ENCODE measurements at regions not wholly inside any gene's neighbourhood (a gene's known extent, or its start where the extent isn't known, plus 50 kb on each side); places are given as distances from the start of the nearest gene placed in this dataset.

DNA sequence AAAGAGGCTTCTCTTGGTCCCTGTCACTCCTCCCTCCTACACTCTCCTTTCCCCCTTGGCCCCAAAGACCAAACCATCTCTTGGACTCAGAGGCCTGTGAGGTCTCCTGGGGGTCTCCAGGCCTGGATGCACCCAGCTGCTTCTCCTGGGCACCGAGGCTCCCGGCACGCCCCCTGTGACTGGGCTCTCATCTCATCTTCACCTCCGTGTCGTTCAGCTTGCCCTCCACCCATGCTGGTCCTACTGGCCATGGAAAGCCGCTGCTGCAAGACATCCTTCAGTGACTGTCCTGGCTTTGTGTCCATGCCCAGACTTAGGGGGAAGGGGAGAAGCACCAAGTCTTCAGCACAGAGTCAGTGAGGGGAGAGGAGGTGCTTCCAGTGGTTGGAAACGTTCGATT lies 141.4 kb upstream of the RET start:
- H3K36me3 ChIP-seq (ENCODE audit: control insufficient read depth in 2 of 3, insufficient read depth in 3 of 3, low read length in 3 of 3) = no peaks in the 10 kb centered on the region
- Mint-ChIP-seq H3K27me3 (peaks cover 5 to 34% (median 20%) of the 10 kb centered on the region in 5 donors), H3K36me3 (no peaks in the 10 kb centered on the region), H3K9me3 (no peaks in the 10 kb centered on the region), H3K4me3 (peak overlapping the region in 3 of 10 donors; percentile 5 to 21 (median 14)), H3K27ac (peak overlapping the region in 5 of 9 donors; percentile 25 to 95 (median 86)), H3K4me1 (peaks cover 9 to 25% (median 19%) of the 10 kb centered on the region in 7 donors)
- peaks cover 0 to 12% of the 10 kb centered on the region in 2 donors for H3K4me1 ChIP-seq (ENCODE audit: control insufficient read depth in 2 of 2, insufficient read depth in 2 of 2, low read length in 2 of 2)
- no peak for DNase-seq
- intact Hi-C loops (cut with micrococcal nuclease) = loop anchor here in 1 of 2 donors (2.0 kb wide), 1 partner anchor 383 kb away; no protein-coding TSS in a partner anchor
- H3K4me3 ChIP-seq (ENCODE audit: low read length) = no peak overlapping the region
- no peak for ATAC-seq
- POLR2A ChIA-PET = no interaction called here
- no peak overlapping the region for H3K27ac ChIP-seq (ENCODE audit: low read depth, low read length)
- CTCF ChIA-PET = no interaction called here
- no peaks in the 10 kb centered on the region for H3K9me3 ChIP-seq (ENCODE audit: control insufficient read depth in 2 of 3, low read length in 3 of 3)
- H3K27me3 ChIP-seq (ENCODE audit: control insufficient read depth in 2 of 2, insufficient read depth in 2 of 2, low read length in 2 of 2) = no peaks in the 10 kb centered on the region

- no peaks in the 10 kb centered on the region for H3K27me3 ChIP-seq (ENCODE audit: control insufficient read depth in 2 of 2, insufficient read depth in 2 of 2, low read length in 2 of 2)
- intact Hi-C loops (cut with micrococcal nuclease) = no loop called here
- H3K27ac ChIP-seq (ENCODE audit: low read depth, low read length) = no peak overlapping the region
- peaks cover 9 to 25% (median 19%) of the 10 kb centered on the region in 7 donors for H3K4me1 Mint-ChIP-seq
- H3K4me3 Mint-ChIP-seq = no peak overlapping the region
- H3K9me3 ChIP-seq (ENCODE audit: control insufficient read depth in 2 of 3, low read length in 3 of 3) = no peaks in the 10 kb centered on the region
- H3K36me3 Mint-ChIP-seq = no peaks in the 10 kb centered on the region
- ATAC-seq = no peak
- H3K27me3 Mint-ChIP-seq = peaks cover 0 to 32% (median 15%) of the 10 kb centered on the region in 5 donors
- CTCF ChIA-PET = no interaction called here
- no peak for DNase-seq
- peak overlapping the region in 2 of 9 donors; percentile 49 to 74 for H3K27ac Mint-ChIP-seq
- H3K4me3 ChIP-seq (ENCODE audit: low read length) = no peak overlapping the region
- no peaks in the 10 kb centered on the region for H3K36me3 ChIP-seq (ENCODE audit: control insufficient read depth in 2 of 3, insufficient read depth in 3 of 3, low read length in 3 of 3)
- H3K9me3 Mint-ChIP-seq = no peaks in the 10 kb centered on the region
- POLR2A ChIA-PET = no interaction called here
- H3K4me1 ChIP-seq (ENCODE audit: control insufficient read depth in 2 of 2, insufficient read depth in 2 of 2, low read length in 2 of 2) = peaks cover 0 to 12% of the 10 kb centered on the region in 2 donors
These were observed 140.3 kb upstream of the RET start for GRCh38 chr10:42936580-42936979.

DNA sequence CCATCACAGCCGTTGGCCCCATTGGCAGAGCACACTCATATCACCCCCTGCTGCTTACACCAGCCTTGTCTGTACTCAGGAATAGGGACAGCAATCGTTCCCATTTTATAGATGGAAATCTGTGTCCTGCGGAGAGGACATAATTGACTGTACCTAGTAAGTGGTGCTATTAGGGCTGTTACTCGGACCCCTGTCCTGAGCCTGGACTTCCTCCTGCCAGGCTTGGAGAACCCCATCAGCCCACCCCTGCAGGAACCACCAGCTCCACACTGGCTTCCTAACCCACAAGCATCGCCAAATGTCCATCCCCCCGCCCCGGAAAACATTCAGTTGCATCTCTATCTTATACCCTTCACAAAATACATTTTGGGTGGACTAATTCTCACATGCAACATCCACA lies 139.8 kb upstream of the RET start:
- Histone ChIP-seq H3K36me3 (ENCODE audit: control insufficient read depth in 2 of 3, insufficient read depth in 3 of 3, low read length in 3 of 3) (no peaks in the 10 kb centered on the region), H3K27ac (ENCODE audit: low read depth, low read length) (no peak overlapping the region), H3K9me3 (ENCODE audit: control insufficient read depth in 2 of 3, low read length in 3 of 3) (no peaks in the 10 kb centered on the region), H3K4me1 (ENCODE audit: control insufficient read depth in 2 of 2, insufficient read depth in 2 of 2, low read length in 2 of 2) (peaks cover 0 to 10% of the 10 kb centered on the region in 2 donors), H3K27me3 (ENCODE audit: control insufficient read depth in 2 of 2, insufficient read depth in 2 of 2, low read length in 2 of 2) (no peaks in the 10 kb centered on the region), H3K4me3 (ENCODE audit: low read length) (no peak overlapping the region)
- Mint-ChIP-seq H3K27ac (no peak overlapping the region), H3K9me3 (no peaks in the 10 kb centered on the region), H3K4me3 (no peak overlapping the region), H3K4me1 (peaks cover 9 to 25% (median 19%) of the 10 kb centered on the region in 7 donors), H3K27me3 (peaks cover 0 to 28% (median 15%) of the 10 kb centered on the region in 5 donors), H3K36me3 (no peaks in the 10 kb centered on the region)
- ChIA-PET CTCF (no interaction called here), POLR2A (no interaction called here)
- intact Hi-C loops (cut with micrococcal nuclease) = no loop called here
- DNase-seq (no peak), ATAC-seq (no peak)

DNA sequence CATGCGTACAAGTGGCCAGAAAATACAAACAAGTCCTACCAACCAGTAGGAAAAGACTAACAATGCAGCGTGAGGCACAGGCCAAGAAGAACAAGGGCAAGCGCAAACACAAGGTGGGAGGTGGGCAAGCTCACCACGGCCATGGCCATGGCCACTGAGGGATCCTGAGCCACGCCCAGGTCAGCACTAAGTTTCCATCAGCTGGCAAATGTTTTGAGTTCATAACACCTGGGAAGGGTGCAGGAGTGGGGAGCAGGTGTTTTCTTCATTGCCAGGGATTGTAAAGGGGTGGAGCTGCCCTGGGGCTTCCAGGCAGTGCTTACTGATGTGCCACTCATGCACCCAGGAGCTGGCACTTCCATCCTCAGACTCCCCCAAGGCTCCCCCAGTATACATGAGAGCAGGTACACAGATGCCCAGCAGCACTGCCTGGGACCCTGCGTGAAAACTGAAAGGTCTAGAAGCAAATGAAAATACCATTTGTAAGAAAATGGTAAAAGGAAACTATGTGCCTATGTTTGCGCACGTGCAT lies 139.2 kb upstream of the RET start:
- Mint-ChIP-seq H3K27ac (no peak overlapping the region), H3K36me3 (no peaks in the 10 kb centered on the region), H3K4me1 (peaks cover 9 to 22% (median 14%) of the 10 kb centered on the region in 7 donors), H3K9me3 (no peaks in the 10 kb centered on the region), H3K4me3 (no peak overlapping the region), H3K27me3 (peaks cover 0 to 24% (median 16%) of the 10 kb centered on the region in 5 donors)
- Histone ChIP-seq H3K4me1 (ENCODE audit: control insufficient read depth in 2 of 2, insufficient read depth in 2 of 2, low read length in 2 of 2) (peaks cover 0 to 6% of the 10 kb centered on the region in 2 donors), H3K27me3 (ENCODE audit: control insufficient read depth in 2 of 2, insufficient read depth in 2 of 2, low read length in 2 of 2) (no peaks in the 10 kb centered on the region), H3K9me3 (ENCODE audit: control insufficient read depth in 2 of 3, low read length in 3 of 3) (no peaks in the 10 kb centered on the region), H3K4me3 (ENCODE audit: low read length) (no peak overlapping the region), H3K36me3 (ENCODE audit: control insufficient read depth in 2 of 3, insufficient read depth in 3 of 3, low read length in 3 of 3) (no peaks in the 10 kb centered on the region), H3K27ac (ENCODE audit: low read depth, low read length) (no peak overlapping the region)
- intact Hi-C loops (cut with micrococcal nuclease) = no loop called here
- ChIA-PET CTCF (no interaction called here), POLR2A (no interaction called here)
- no peak for ATAC-seq
- DNase-seq = no peak

GRCh38 chr10:42938351-42938750 lies 138.5 kb upstream of the RET start:
- CTCF ChIA-PET = no interaction called here
- peak overlapping the region in 1 of 9 donors; percentile 50 for H3K27ac Mint-ChIP-seq
- DNase-seq = no peak
- H3K9me3 Mint-ChIP-seq = no peaks in the 10 kb centered on the region
- intact Hi-C loops (cut with micrococcal nuclease) = no loop called here
- Histone ChIP-seq H3K4me3 (ENCODE audit: low read length) (no peak overlapping the region), H3K9me3 (ENCODE audit: control insufficient read depth in 2 of 3, low read length in 3 of 3) (no peaks in the 10 kb centered on the region), H3K27ac (ENCODE audit: low read depth, low read length) (no peak overlapping the region), H3K36me3 (ENCODE audit: control insufficient read depth in 2 of 3, insufficient read depth in 3 of 3, low read length in 3 of 3) (no peaks in the 10 kb centered on the region), H3K27me3 (ENCODE audit: control insufficient read depth in 2 of 2, insufficient read depth in 2 of 2, low read length in 2 of 2) (no peaks in the 10 kb centered on the region), H3K4me1 (ENCODE audit: control insufficient read depth in 2 of 2, insufficient read depth in 2 of 2, low read length in 2 of 2) (peaks cover 0 to 6% of the 10 kb centered on the region in 2 donors)
- no peak for ATAC-seq
- H3K36me3 Mint-ChIP-seq = no peaks in the 10 kb centered on the region
- H3K27me3 Mint-ChIP-seq = peaks cover 0 to 20% (median 17%) of the 10 kb centered on the region in 5 donors
- H3K4me1 Mint-ChIP-seq = peaks cover 6 to 18% (median 10%) of the 10 kb centered on the region in 7 donors
- no peak overlapping the region for H3K4me3 Mint-ChIP-seq
- POLR2A ChIA-PET = no interaction called here

- Histone ChIP-seq H3K4me1 (ENCODE audit: control insufficient read depth in 2 of 2, insufficient read depth in 2 of 2, low read length in 2 of 2) (peaks cover 0 to 2% of the 10 kb centered on the region in 2 donors), H3K27me3 (ENCODE audit: control insufficient read depth in 2 of 2, insufficient read depth in 2 of 2, low read length in 2 of 2) (no peaks in the 10 kb centered on the region), H3K27ac (ENCODE audit: low read depth, low read length) (no peak overlapping the region), H3K9me3 (ENCODE audit: control insufficient read depth in 2 of 3, low read length in 3 of 3) (no peaks in the 10 kb centered on the region), H3K4me3 (ENCODE audit: low read length) (no peak overlapping the region), H3K36me3 (ENCODE audit: control insufficient read depth in 2 of 3, insufficient read depth in 3 of 3, low read length in 3 of 3) (no peaks in the 10 kb centered on the region)
- CTCF ChIA-PET = no interaction called here
- Mint-ChIP-seq H3K9me3 (no peaks in the 10 kb centered on the region), H3K4me1 (peaks cover 0 to 11% (median 6%) of the 10 kb centered on the region in 7 donors), H3K36me3 (no peaks in the 10 kb centered on the region), H3K27me3 (peaks cover 0 to 21% (median 14%) of the 10 kb centered on the region in 5 donors), H3K27ac (no peak overlapping the region), H3K4me3 (no peak overlapping the region)
- intact Hi-C loops (cut with micrococcal nuclease) = no loop called here
- DNase-seq (no peak), ATAC-seq (no peak)
- POLR2A ChIA-PET = no interaction called here
These were observed 137.6 kb upstream of the RET start for GRCh38 chr10:42939237-42939636.

GRCh38 chr10:42939685-42940366 lies 137.0 kb upstream of the RET start:
- no peak for DNase-seq
- no peaks in the 10 kb centered on the region for H3K4me1 ChIP-seq (ENCODE audit: control insufficient read depth in 2 of 2, insufficient read depth in 2 of 2, low read length in 2 of 2)
- Mint-ChIP-seq H3K36me3 (no peaks in the 10 kb centered on the region), H3K4me1 (peaks cover 0 to 5% (median under 1%) of the 10 kb centered on the region in 7 donors), H3K9me3 (no peaks in the 10 kb centered on the region), H3K27me3 (peaks cover 0 to 16% (median 12%) of the 10 kb centered on the region in 5 donors), H3K4me3 (no peak overlapping the region), H3K27ac (no peak overlapping the region)
- POLR2A ChIA-PET = no interaction called here
- H3K27ac ChIP-seq (ENCODE audit: low read depth, low read length) = no peak overlapping the region
- H3K4me3 ChIP-seq (ENCODE audit: low read length) = no peak overlapping the region
- CTCF ChIA-PET = no interaction called here
- no peak for ATAC-seq
- no peaks in the 10 kb centered on the region for H3K9me3 ChIP-seq (ENCODE audit: control insufficient read depth in 2 of 3, low read length in 3 of 3)
- H3K27me3 ChIP-seq (ENCODE audit: control insufficient read depth in 2 of 2, insufficient read depth in 2 of 2, low read length in 2 of 2) = no peaks in the 10 kb centered on the region
- H3K36me3 ChIP-seq (ENCODE audit: control insufficient read depth in 2 of 3, insufficient read depth in 3 of 3, low read length in 3 of 3) = no peaks in the 10 kb centered on the region
- intact Hi-C loops (cut with micrococcal nuclease) = no loop called here
